Ectodermal cell (in vitro differentiated cells): ENCODE measurements at regions not wholly inside any gene's neighbourhood (a gene's known extent, or its start where the extent isn't known, plus 50 kb on each side); places are given as distances from the start of the nearest gene placed in this dataset.

Experiments
- H3K27ac ChIP-seq: 2 replicates; pipeline ENCODE4 v1.7.0; 2013; ENCODE audit warnings: mild to moderate bottlenecking, low read depth, low read length; ENCODE audit not compliant: insufficient read depth, poor library complexity, severe bottlenecking
- H3K27me3 ChIP-seq: 2 replicates; pipeline ENCODE4 v1.7.0; 2013; ENCODE audit warnings: mild to moderate bottlenecking, low read length; ENCODE audit not compliant: insufficient read depth, control insufficient read depth, poor library complexity, severe bottlenecking
- H3K36me3 ChIP-seq: one replicate; pipeline ENCODE4 v1.7.0; 2013; ENCODE audit warnings: low read length; ENCODE audit not compliant: control insufficient read depth, insufficient read depth
- H3K4me1 ChIP-seq: one replicate; pipeline ENCODE4 v1.7.0; 2013; ENCODE audit warnings: low read length; ENCODE audit not compliant: control insufficient read depth, insufficient read depth
- H3K4me3 ChIP-seq: 2 replicates; pipeline ENCODE4 v1.7.0; 2013; ENCODE audit warnings: low read depth, low read length, control low read depth; ENCODE audit not compliant: insufficient read depth
- H3K9me3 ChIP-seq: 2 replicates; pipeline ENCODE4 v1.7.0; 2013; ENCODE audit warnings: mild to moderate bottlenecking, low read length, moderate library complexity; ENCODE audit not compliant: control insufficient read depth
- WGBS, 2 experiments: methylation state at CpG; one replicate each; pipeline ENCODE4 v1.1.7; 2013; ENCODE audit warnings: missing lambda C conversion rate in 2 of 2; 5-methylcytosine and 5-hydroxymethylcytosine counted together

DNA sequence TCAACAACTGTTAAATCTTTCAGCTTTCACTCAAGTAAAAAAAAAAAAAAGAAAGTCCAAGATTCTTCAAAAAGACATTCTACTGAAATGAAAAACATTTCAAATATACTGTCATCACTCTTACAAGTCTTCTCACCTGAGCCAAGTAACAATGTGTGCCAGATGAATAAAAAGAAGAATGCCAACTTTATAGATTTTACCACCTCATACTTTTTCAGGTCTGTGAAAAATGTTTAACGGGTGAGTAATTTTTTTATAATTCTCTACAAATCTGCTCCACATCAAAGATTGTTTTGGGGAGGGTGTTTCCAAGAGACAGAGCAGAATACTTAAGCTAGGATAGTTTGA is 181.0 kb upstream of the BMP4 start:
- 100% methylated on average over 1 of the region's 1 CpG; no CpG with 5 or more reads in 1 of the 2 experiments for WGBS, 2 experiments
- Histone ChIP-seq H3K27ac (no peak overlapping the region), H3K9me3 (no peaks in the 10 kb centered on the region), H3K36me3 (no peaks in the 10 kb centered on the region), H3K27me3 (no peaks in the 10 kb centered on the region), H3K4me1 (no peaks in the 10 kb centered on the region), H3K4me3 (no peak overlapping the region)

DNA sequence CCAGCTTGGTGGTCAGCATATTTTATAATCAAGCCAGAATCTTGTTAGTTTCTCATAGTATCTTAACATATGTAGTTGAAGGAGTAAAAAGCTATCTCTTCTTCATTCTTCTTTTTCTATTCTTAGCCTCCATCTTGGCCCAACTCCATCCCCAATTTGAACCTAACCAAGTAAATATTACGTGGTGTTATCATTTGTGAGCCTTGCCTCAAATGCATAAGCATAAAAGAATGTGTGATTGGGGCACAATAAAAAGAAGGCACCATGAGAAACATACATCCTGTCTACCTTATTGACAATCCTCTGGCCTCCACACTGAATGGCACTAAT is 181.4 kb upstream of the BMP4 start:
- no peak overlapping the region for H3K27ac ChIP-seq
- WGBS, 2 experiments = 100% methylated on average over 1 of the region's 1 CpG; no CpG with 5 or more reads in 1 of the 2 experiments
- no peaks in the 10 kb centered on the region for H3K27me3 ChIP-seq
- H3K4me1 ChIP-seq = no peaks in the 10 kb centered on the region
- H3K4me3 ChIP-seq = no peak overlapping the region
- no peaks in the 10 kb centered on the region for H3K36me3 ChIP-seq
- no peaks in the 10 kb centered on the region for H3K9me3 ChIP-seq

DNA sequence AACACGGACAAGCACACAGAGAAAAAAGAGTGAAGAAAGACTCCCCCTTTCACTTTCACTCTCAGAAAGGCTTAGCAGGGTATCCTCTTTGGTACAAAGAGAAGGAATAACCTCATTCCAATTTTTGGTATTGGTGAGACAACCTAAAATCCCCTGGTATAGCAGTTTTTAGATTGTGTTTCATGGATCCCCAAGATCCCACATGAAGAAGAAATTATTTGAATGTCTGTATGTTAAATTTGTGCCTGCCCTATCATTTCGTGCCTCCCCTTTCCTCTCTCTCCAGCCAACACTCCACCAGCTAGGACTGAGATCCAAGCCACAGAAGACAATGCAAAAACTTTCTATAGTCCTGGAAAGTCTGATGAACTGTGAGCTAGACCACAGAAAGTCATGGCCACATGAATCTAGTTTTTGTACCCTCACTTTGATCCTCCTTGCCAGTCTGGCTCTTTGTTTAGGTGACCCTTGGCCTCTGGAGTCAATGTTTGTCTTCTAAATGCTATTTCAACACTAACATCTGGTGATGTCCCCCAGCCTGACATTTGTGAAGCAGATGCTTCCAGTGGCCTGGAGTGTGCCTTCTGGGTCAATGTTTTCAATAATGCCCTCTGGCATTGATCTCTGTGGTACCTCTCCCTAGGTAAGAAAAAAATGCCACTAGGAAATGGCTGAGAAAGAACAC is 181.9 kb upstream of the BMP4 start:
- no peak overlapping the region for H3K27ac ChIP-seq
- no peaks in the 10 kb centered on the region for H3K4me1 ChIP-seq
- H3K4me3 ChIP-seq = no peak overlapping the region
- WGBS, 2 experiments = 66 to 100% methylated on average over 1 to 2 of the region's 2 CpGs
- no peaks in the 10 kb centered on the region for H3K27me3 ChIP-seq
- H3K36me3 ChIP-seq = no peaks in the 10 kb centered on the region
- H3K9me3 ChIP-seq = no peaks in the 10 kb centered on the region

GRCh38 chr14:54140551-54140950 is 183.9 kb upstream of the BMP4 start:
- Histone ChIP-seq H3K36me3 (no peaks in the 10 kb centered on the region), H3K27me3 (no peaks in the 10 kb centered on the region), H3K27ac (no peak overlapping the region), H3K4me1 (no peaks in the 10 kb centered on the region), H3K4me3 (no peak overlapping the region), H3K9me3 (no peaks in the 10 kb centered on the region)
- 80 to 100% methylated on average over 1 of the region's 1 CpG for WGBS, 2 experiments

DNA sequence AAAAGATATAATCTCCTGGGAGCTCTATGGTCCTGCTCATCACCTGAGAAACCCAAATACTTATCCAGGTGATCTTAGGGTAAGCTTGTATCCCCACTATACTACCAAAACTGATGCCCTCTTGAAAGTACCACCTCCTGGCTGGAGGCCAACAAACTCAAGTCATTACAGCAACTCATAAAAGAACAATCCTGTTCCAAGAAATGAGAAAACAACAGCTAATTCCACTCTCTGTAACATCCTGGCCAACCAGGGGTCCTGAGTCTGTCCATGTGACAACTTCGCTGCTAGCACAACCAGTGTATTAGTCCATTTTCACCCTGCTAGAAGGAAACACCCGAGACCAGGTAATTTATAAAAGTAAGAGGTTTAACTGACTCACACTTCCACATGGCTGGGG is 190.0 kb upstream of the BMP4 start:
- Histone ChIP-seq H3K27me3 (no peaks in the 10 kb centered on the region), H3K27ac (no peak overlapping the region), H3K4me1 (no peaks in the 10 kb centered on the region), H3K36me3 (no peaks in the 10 kb centered on the region), H3K4me3 (no peak overlapping the region), H3K9me3 (no peaks in the 10 kb centered on the region)
- 81 to 90% methylated on average over 2 of the region's 2 CpGs for WGBS, 2 experiments

DNA sequence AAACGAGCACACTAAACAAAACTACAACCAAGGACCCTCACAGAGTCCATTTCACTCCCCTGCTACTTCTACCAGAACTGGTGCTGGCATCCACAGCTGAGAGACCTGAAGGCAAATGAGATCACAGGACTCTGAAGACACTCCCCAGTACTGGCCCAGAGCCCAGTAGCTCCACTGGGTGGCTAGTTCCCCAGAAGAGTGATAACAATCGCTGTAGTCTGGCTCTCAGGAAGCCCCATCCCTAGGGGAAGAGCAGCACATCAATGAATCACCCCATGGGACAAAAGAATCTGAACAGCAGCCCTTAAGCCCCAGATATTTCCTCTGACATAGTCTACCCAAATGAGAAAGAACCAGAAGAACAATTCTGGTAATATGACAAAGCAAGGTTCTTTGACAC is 190.7 kb upstream of the BMP4 start:
- Histone ChIP-seq H3K27me3 (no peaks in the 10 kb centered on the region), H3K9me3 (no peaks in the 10 kb centered on the region), H3K4me1 (no peaks in the 10 kb centered on the region), H3K4me3 (no peak overlapping the region), H3K36me3 (no peaks in the 10 kb centered on the region), H3K27ac (no peak overlapping the region)
- 86 to 89% methylated on average over 2 of the region's 2 CpGs for WGBS, 2 experiments

DNA sequence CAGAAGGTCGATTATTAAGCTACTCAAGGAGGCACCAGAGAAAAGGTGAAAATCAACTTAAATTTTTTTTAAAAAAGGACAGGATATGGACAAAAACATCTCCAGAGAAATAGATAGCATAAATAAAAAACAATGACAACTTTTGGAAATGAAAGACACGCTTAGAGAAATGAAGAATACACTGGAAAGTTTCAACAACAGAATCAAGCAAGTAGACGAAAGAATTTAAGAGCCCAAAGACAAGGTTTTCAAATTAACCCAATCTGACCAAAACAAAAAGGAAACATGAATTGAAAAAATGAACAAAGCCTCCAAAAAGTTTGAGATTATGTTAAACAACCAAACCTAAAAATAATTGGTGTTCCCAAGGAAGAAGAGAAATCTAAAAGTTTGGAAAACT is 191.1 kb upstream of the BMP4 start:
- Histone ChIP-seq H3K27ac (no peak overlapping the region), H3K27me3 (no peaks in the 10 kb centered on the region), H3K4me1 (no peaks in the 10 kb centered on the region), H3K9me3 (no peaks in the 10 kb centered on the region), H3K36me3 (no peaks in the 10 kb centered on the region), H3K4me3 (no peak overlapping the region)
- WGBS, 2 experiments = 91% methylated on average over 3 of the region's 3 CpGs

DNA sequence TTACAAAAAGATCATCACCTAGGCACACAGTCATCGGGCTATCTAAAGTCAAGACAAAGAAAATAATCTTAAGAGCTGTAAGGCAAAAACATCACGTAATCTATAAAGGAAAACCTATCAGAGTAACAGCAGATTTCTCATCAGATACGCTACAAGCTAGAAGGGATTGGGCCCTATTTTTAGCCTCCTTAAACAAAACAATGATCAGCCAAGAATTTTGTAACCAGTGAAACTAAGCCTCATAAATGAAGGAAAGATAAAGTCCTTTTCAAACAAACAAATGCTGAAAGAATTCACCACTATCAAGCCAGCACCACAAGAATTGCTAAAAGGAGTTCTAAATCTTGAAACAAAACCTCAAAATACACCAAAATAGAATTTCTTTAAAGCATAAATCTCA is 191.6 kb upstream of the BMP4 start:
- Histone ChIP-seq H3K27ac (no peak overlapping the region), H3K27me3 (no peaks in the 10 kb centered on the region), H3K4me1 (no peaks in the 10 kb centered on the region), H3K9me3 (no peaks in the 10 kb centered on the region), H3K36me3 (no peaks in the 10 kb centered on the region), H3K4me3 (no peak overlapping the region)
- 95 to 96% methylated on average over 3 of the region's 3 CpGs for WGBS, 2 experiments

DNA sequence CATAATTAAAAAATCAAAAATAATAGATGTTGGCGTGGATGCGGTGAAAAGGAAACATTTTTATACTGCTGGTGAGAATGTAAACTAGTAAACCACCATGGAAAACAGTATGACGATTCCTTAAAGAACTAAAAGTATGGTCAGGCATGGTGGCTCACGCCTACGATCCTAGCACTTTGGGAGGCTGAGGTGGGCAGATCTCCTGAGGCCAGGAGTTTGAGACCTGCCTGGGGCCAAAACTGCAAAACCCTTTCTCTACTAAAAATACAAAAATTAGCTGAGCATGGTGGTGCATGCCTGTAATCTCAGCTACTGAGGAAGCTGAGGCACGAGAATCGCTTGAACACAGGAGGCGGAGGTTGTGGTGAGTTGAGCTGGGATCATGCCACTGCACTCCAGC is 195.7 kb upstream of the BMP4 start:
- no peaks in the 10 kb centered on the region for H3K27me3 ChIP-seq
- no peaks in the 10 kb centered on the region for H3K36me3 ChIP-seq
- H3K9me3 ChIP-seq = no peaks in the 10 kb centered on the region
- no peak overlapping the region for H3K4me3 ChIP-seq
- no peaks in the 10 kb centered on the region for H3K4me1 ChIP-seq
- H3K27ac ChIP-seq = no peak overlapping the region
- 89 to 97% methylated on average over 8 of the region's 8 CpGs for WGBS, 2 experiments

GRCh38 chr14:54166049-54166950 is 209.7 kb upstream of the BMP4 start:
- H3K36me3 ChIP-seq = no peaks in the 10 kb centered on the region
- H3K27me3 ChIP-seq = no peaks in the 10 kb centered on the region
- no peak overlapping the region for H3K27ac ChIP-seq
- 95 to 96% methylated on average over 7 to 8 of the region's 8 CpGs for WGBS, 2 experiments
- peaks cover 3% of the 10 kb centered on the region for H3K4me1 ChIP-seq
- no peaks in the 10 kb centered on the region for H3K9me3 ChIP-seq
- H3K4me3 ChIP-seq = no peak overlapping the region
